Spleen (tissue), 7 donors: ENCODE measurements at regions not wholly inside any gene's neighbourhood (a gene's known extent, or its start where the extent isn't known, plus 50 kb on each side); places are given as distances from the start of the nearest gene placed in this dataset.

Experiments used
- CTCF ChIP-seq, 11 experiments: fragments of 200-600 bp in 7 of 11; fragments of 450-650 bp in 4 of 11; sonication (generic) in 4 of 11; IDR thresholded peaks in 8 of 11; conservative IDR thresholded peaks in 3 of 11; 1 replicate in 7 of 11; 2 replicates in 4 of 11; pipeline versions ENCODE4 v1.4.0 to v1.8.0; 2016 to 2021; ENCODE audit warnings: antibody characterized with exemption in 11 of 11, inconsistent platforms in 4 of 11, mild to moderate bottlenecking in 1 of 11
- POLR2A ChIP-seq, 3 donors: fragments of 450-650 bp; IDR thresholded peaks; one replicate each; pipeline ENCODE4 v1.5.1; 2017; ENCODE audit warnings: antibody characterized with exemption in 3 of 3, mild to moderate bottlenecking in 1 of 3
- POLR2AphosphoS5 ChIP-seq, 3 donors: sonication (generic); formaldehyde crosslinking; IDR thresholded peaks; one replicate each; pipeline ENCODE4 v1.5.1; 2017; ENCODE audit warnings: antibody characterized with exemption in 3 of 3
- donor health status: DM: no; HTN: no; CAD: no; lungs with moderate emphysema.
- donor health status: DM: no; HTN: no; CAD: no.
- donor health status: DM: no; HTN: no; CAD: no.

GRCh38 chr11:13118194-13118593 is 109.1 kb downstream of the RASSF10 start:
- no peak for TF ChIP-seq CTCF (IDR thresholded peaks at IDR 0.05 in 8 of 11, conservative IDR thresholded peaks at IDR 0.05 in 3 of 11)
- TF ChIP-seq POLR2A (IDR thresholded peaks at IDR 0.05): no peak
- no peak for TF ChIP-seq POLR2AphosphoS5 (IDR thresholded peaks at IDR 0.05)
